ENCODE measurements at regions not wholly inside any gene's neighbourhood (a gene's known extent, or its start where the extent isn't known, plus 50 kb on each side); places are given as distances from the start of the nearest gene placed in this dataset.
A peak's percentile ranks its signal among the peaks of the same experiment; 100 is the strongest.

DNA sequence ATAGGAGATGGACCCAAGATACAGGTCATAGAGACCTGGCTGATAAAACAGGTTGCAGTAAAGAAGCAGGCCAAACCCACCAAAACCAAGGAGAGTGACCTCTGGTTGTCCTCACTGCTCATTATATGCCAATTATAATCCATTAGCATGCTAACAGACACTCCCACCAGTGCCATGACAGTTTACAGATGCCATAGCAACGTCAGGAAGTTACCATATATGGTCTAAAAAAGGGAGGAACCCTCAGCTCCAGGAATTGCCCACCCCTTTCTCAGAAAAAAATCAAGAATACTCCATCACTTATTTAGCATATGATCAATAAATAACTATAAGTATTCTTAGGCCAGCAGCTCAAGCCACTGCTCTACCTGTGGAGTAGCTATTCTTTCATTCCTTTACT, 574.7 kb upstream of the ID2 start:
- Mint-ChIP-seq H3K27me3 (ENCODE audit: low read depth) (peaks cover 15% of the 10 kb centered on the region), H3K27ac (no peak overlapping the region), H3K4me1 (ENCODE audit: low read depth) (peaks cover 15% of the 10 kb centered on the region), H3K4me3 (no peak overlapping the region), H3K36me3 (ENCODE audit: low read depth) (peaks cover 3% of the 10 kb centered on the region), H3K9me3 (peaks cover 7% of the 10 kb centered on the region)

DNA sequence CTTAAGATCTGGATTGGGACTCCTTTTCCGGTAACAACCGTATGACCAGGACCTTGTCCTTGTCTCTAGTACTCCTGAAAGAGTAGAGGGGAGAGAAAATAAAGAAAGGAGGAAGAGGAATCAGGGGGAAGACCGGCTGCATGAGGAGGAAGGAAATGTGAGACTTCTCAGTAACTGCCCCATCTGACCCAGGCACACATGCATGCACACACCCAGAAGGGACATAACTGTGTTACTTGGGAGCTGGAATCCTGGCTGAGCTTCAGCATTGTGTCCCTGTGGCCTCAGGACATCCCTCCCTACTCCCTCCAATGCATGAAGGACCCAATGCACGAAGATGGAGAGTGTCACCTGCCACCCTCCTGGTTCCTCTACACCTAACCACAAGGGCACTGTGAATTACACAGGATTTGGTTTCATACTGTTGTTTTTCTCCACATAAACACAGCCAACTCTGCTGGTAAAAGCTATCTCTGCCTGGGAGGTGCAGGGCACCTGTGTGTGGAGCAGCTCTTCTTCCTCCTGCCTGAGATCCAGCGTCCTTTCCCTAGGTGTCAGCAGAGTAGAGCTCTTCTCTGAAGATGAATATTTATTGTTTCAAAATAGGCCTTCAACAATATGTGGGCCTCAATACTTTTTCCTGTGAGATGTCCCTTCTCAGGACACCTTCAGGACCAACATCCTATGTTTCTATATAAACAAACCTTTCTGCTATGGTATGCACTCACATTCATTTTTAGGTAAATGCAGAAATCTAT, 574.1 kb upstream of the ID2 start:
- H3K9me3 Mint-ChIP-seq, result peaks cover 7% of the 10 kb centered on the region
- H3K27ac Mint-ChIP-seq, result peak overlapping the region; percentile 63
- peaks cover 15% of the 10 kb centered on the region for H3K27me3 Mint-ChIP-seq (ENCODE audit: low read depth)
- peaks cover 15% of the 10 kb centered on the region for H3K4me1 Mint-ChIP-seq (ENCODE audit: low read depth)
- H3K36me3 Mint-ChIP-seq (ENCODE audit: low read depth), result peaks cover 3% of the 10 kb centered on the region
- no peak overlapping the region for H3K4me3 Mint-ChIP-seq

DNA sequence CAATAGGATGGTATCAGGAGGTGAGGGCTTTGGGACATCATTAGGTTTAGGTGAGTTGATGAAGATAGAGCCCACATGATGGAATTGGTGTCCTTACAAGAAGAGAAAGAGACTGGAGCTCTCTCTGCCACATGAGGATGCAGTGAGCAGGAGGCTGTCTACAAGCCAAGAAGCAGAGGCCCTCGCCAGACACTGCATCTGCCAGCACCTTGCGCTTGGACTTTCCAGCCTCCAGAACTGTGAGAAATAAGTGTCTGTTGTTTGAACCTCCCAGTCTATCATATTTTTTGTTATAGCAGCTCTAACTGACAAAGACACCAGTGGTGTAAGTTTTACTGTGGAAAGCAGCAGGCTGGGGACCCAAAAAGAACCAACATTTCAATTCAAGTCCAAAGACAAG, 571.1 kb upstream of the ID2 start:
- peaks cover 7% of the 10 kb centered on the region for H3K27me3 Mint-ChIP-seq (ENCODE audit: low read depth)
- no peak overlapping the region for H3K27ac Mint-ChIP-seq
- peaks cover 2% of the 10 kb centered on the region for H3K36me3 Mint-ChIP-seq (ENCODE audit: low read depth)
- H3K4me1 Mint-ChIP-seq (ENCODE audit: low read depth), result peaks cover 15% of the 10 kb centered on the region
- H3K9me3 Mint-ChIP-seq, result peaks cover 7% of the 10 kb centered on the region
- no peak overlapping the region for H3K4me3 Mint-ChIP-seq

DNA sequence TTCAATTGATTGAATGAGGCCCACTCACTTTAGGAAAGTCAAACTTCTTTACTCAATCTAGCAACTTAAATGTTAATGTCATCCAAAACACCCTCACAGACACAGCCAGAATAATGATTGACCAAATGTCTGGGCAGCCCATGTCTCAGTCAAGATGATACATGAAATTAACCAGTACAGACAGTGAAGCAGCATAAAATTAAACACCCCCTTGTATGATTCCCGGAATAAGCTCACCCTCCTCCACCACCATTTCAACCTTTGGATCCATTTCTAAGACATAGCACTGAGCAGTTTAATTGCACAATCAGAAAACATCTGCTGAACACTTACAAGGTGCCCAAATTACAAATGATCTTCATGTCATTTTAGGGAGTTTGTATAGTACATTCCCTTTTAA, 570.7 kb upstream of the ID2 start:
- Mint-ChIP-seq H3K27me3 (ENCODE audit: low read depth) (peaks cover 4% of the 10 kb centered on the region), H3K4me1 (ENCODE audit: low read depth) (peaks cover 15% of the 10 kb centered on the region), H3K36me3 (ENCODE audit: low read depth) (peaks cover 2% of the 10 kb centered on the region), H3K27ac (no peak overlapping the region), H3K4me3 (no peak overlapping the region), H3K9me3 (peaks cover 7% of the 10 kb centered on the region)

DNA sequence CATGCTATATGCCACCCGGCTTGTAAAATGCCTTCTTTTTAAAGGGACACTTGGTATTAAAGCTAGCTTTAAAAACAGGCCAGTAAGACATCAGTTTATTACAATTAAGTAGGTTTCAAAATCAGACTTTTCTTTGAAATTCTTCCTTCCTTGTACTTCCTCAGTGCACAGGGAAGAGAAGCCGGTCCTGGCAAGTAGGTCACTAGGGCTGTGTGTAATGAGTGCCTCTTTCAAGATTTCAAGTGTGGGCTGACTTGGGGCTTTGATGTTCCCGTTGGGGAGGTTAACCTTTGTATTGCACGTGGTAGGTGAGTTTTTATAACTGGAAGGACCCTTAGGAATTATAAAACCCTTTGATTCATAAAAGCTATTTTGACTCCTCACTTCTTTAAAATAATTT, 566.4 kb upstream of the ID2 start:
- peaks cover 17% of the 10 kb centered on the region for H3K4me1 Mint-ChIP-seq (ENCODE audit: low read depth)
- H3K36me3 Mint-ChIP-seq (ENCODE audit: low read depth), result peaks cover 2% of the 10 kb centered on the region
- no peak overlapping the region for H3K4me3 Mint-ChIP-seq
- peaks cover 10% of the 10 kb centered on the region for H3K9me3 Mint-ChIP-seq
- no peak overlapping the region for H3K27ac Mint-ChIP-seq
- peaks cover 4% of the 10 kb centered on the region for H3K27me3 Mint-ChIP-seq (ENCODE audit: low read depth)

DNA sequence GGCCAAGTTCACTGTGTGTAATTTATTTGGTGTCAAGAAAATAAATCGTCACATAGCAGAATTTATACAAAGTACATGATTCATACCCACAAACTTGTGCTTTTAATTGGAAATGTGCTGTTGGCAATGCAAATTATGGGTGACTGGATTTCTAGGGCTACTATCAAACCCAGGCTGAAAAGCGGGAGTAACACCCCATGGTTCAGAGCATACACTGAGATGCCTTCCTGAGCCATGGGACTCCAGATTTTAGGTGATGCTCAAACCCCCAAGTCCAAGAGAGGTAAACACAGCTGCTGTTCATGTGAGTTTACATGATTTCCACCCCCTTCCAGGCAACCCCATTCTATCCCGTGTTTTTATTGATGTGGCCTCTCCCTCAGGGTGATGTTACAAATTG, 565.9 kb upstream of the ID2 start:
- Mint-ChIP-seq H3K27me3 (ENCODE audit: low read depth) (peaks cover 4% of the 10 kb centered on the region), H3K4me3 (no peak overlapping the region), H3K36me3 (ENCODE audit: low read depth) (peaks cover 2% of the 10 kb centered on the region), H3K27ac (no peak overlapping the region), H3K4me1 (ENCODE audit: low read depth) (peaks cover 19% of the 10 kb centered on the region), H3K9me3 (peaks cover 8% of the 10 kb centered on the region)

DNA sequence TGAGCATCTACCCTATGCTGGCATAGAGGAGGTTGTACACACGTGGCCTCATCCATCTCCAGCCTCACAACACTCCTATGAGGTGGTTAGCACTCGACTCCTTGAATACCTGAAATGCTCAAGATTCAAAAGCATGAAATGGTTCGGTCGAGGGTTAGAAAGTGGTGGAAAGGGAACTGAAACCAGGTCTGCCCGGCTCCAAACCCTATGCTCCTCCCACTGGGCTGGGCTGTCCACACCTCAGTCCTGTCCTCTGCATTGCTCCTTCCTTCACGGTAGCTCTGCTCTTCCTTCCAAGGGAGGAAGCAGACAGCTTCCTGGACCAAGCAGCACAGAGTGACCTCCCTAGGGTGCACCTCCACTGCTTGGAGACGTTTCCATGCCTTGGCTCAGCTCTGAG, 565.2 kb upstream of the ID2 start:
- peaks cover 3% of the 10 kb centered on the region for H3K9me3 Mint-ChIP-seq
- no peak overlapping the region for H3K27ac Mint-ChIP-seq

DNA sequence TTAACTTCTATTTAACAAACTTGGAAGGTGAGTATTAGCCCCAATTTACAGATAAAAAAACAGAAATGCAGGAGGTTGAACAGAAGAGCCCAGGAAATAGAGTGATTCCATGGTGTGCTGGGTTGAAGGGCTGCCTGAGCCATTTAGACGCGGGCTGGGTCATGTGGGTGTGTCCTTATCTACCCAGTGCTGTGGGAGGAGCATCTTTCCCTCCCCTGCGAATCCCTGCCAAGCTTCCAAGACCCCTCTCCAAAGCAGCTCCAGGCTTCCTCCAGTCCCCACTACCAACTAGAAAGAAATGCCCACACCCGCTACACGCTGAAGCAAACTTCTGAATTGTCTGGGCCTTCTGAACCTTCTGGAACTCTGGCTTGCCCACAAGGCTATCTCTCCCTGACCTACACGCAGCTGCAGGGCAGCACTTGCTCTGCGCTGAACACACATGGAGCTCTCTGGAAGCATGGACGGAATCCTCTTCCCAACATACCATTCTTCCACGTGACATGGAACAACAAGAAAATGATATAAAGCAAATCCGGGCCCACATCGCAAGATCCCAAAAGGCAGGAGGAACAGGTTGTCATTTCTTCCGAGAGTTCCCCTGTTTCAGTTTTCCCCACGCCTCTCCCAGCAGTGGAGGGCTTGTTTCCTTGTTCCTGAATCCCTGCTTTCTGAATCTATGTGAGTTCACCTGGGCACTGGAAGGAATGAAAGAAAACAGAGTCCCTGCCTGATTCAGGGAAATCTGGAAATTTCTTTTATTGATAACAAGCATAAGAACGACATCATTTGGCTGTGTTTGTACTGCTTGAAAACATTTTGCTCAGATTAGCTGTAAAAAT, 562.7 kb upstream of the ID2 start:
- no peak overlapping the region for H3K27ac Mint-ChIP-seq
- peaks cover 5% of the 10 kb centered on the region for H3K27me3 Mint-ChIP-seq (ENCODE audit: low read depth)
- H3K36me3 Mint-ChIP-seq (ENCODE audit: low read depth), result no peaks in the 10 kb centered on the region
- H3K4me3 Mint-ChIP-seq, result no peak overlapping the region
- H3K4me1 Mint-ChIP-seq (ENCODE audit: low read depth), result peaks cover 19% of the 10 kb centered on the region
- peaks cover 3% of the 10 kb centered on the region for H3K9me3 Mint-ChIP-seq

More for the DNA sequence above, 565.2 kb upstream of the ID2 start:
- Mint-ChIP-seq H3K27me3 (ENCODE audit: low read depth) (peaks cover 4% of the 10 kb centered on the region), H3K4me3 (no peak overlapping the region), H3K36me3 (ENCODE audit: low read depth) (peaks cover 2% of the 10 kb centered on the region), H3K4me1 (ENCODE audit: low read depth) (peaks cover 19% of the 10 kb centered on the region)

DNA sequence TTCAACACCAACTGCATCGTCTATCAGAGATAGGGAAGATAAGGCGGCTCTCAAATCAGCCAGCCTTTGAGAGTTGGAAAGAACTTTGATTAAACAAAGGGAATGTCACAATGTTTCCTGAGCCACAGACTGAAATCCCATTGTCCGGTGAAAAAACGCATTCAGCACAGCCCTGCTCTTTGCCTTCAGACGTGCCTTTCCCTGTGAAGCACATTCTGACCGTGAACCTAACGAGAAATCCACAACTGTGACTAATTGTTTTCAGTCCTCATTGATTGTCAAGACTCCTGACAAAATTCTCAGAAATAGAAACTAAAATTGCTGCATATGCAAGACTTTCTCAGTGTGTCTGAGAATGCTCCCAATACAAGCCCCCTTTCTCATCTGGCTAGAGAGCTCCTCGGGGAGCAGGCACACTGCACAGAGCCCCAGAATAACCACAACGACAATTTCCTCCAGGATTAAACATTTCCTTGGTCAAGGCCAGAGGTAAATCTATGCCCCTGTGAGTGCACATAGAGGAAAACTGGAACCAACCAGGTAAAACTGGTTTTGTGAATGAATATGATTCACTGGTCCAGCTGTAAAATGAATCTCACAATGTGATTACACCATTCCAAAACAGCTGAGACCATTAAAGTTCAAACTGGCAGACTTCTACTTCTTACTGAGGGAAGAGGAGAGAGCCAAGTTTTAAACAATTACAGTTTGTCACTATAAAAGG, 561.9 kb upstream of the ID2 start:
- H3K36me3 Mint-ChIP-seq (ENCODE audit: low read depth), result no peaks in the 10 kb centered on the region
- peaks cover 3% of the 10 kb centered on the region for H3K9me3 Mint-ChIP-seq
- peaks cover 5% of the 10 kb centered on the region for H3K27me3 Mint-ChIP-seq (ENCODE audit: low read depth)
- no peak overlapping the region for H3K4me3 Mint-ChIP-seq
- H3K27ac Mint-ChIP-seq, result peak overlapping the region; percentile 16
- peaks cover 19% of the 10 kb centered on the region for H3K4me1 Mint-ChIP-seq (ENCODE audit: low read depth)

DNA sequence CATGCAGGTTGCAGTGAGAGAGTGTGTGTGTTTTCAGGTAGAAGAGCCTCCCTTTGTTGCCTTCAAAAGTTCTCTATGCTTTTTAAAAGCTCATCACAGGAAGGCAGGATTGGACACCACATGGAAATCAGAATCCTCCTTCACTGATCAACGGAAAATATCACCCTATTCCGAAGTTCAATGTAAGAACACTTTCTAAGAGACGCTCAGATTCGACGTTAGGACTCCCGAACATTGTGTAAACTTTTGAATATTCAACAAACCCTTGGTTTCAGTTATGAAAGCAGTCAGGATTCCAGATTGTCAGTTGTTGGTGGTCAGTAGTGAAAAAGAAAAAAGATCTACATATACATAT, 561.4 kb upstream of the ID2 start:
- peaks cover 3% of the 10 kb centered on the region for H3K9me3 Mint-ChIP-seq
- H3K27me3 Mint-ChIP-seq (ENCODE audit: low read depth), result peaks cover 5% of the 10 kb centered on the region
- no peak overlapping the region for H3K4me3 Mint-ChIP-seq
- no peak overlapping the region for H3K27ac Mint-ChIP-seq
- no peaks in the 10 kb centered on the region for H3K36me3 Mint-ChIP-seq (ENCODE audit: low read depth)
- peaks cover 19% of the 10 kb centered on the region for H3K4me1 Mint-ChIP-seq (ENCODE audit: low read depth)

DNA sequence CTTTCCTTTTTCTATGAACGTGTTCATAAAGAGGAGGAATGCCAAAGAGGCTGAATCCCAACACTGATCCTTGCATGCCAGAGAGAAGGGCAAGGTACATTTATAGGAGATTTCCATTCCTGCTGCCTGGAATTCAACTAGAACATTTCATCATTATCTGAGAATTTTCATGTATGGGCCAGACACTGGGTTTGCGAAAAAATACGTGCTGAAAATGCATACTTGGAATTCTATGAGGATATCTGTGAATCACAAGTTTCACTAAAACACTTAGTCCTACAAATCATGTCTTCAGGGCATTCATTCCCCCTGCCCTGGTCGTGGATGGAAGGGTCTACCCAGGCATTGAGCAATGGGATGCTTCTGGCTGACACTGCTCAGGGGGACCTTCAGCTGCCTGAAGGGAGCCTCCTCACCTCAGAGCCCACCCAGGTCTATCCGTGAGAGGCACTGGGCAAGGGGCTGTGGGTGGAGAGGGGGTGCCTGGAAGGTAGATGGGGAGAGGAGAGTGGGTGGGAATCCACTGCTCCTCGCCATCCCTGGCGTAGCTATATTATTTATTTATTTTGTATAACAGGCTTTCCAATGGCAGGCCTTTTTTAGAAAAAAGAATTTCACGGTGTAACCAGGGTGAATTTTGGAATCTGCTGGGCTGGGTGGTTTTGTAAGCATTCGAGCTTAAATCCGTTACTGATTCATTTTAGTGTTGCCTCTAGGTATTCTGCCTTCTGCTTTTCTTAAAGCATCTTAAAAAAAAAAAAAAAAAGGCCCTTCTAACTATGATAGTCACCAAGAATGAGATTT, 560.6 kb upstream of the ID2 start:
- Mint-ChIP-seq H3K4me1 (ENCODE audit: low read depth) (peaks cover 19% of the 10 kb centered on the region), H3K36me3 (ENCODE audit: low read depth) (no peaks in the 10 kb centered on the region), H3K27ac (no peak overlapping the region), H3K27me3 (ENCODE audit: low read depth) (peaks cover 5% of the 10 kb centered on the region), H3K9me3 (peaks cover 3% of the 10 kb centered on the region), H3K4me3 (no peak overlapping the region)

DNA sequence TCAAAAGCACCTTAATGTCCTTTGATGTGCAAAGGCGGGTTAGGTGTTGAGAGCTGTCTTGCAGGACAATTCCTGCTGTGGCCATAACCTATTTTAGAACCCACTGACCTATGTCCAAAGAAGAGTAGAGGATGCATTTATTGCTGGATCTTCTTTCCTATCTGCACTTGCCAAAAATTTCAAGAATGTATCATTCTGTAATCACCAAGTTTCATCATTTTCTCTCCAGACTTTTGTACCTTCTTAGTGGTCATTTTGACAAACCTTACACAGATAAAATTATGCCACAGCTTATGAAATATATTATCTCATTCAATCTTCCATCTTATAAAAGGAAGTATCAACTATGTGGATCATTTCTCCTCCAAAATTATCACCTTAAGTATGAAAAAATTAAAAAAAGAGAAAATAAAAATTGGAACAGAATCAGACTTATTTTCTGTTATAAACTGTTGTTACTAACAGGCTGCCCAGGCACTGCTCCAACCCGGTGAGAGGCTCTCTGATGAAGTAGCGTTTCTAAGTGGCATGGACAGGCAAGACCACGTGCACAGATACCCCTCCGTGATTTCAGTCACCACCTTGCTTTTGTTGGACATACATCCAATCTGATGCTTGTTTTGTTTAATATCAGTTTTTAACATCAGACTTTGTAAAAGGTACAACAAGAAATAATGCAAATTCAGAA, 559.9 kb upstream of the ID2 start:
- Mint-ChIP-seq H3K27me3 (ENCODE audit: low read depth) (peaks cover 5% of the 10 kb centered on the region), H3K4me3 (no peak overlapping the region), H3K27ac (no peak overlapping the region), H3K4me1 (ENCODE audit: low read depth) (peaks cover 19% of the 10 kb centered on the region), H3K9me3 (peaks cover 3% of the 10 kb centered on the region), H3K36me3 (ENCODE audit: low read depth) (no peaks in the 10 kb centered on the region)

DNA sequence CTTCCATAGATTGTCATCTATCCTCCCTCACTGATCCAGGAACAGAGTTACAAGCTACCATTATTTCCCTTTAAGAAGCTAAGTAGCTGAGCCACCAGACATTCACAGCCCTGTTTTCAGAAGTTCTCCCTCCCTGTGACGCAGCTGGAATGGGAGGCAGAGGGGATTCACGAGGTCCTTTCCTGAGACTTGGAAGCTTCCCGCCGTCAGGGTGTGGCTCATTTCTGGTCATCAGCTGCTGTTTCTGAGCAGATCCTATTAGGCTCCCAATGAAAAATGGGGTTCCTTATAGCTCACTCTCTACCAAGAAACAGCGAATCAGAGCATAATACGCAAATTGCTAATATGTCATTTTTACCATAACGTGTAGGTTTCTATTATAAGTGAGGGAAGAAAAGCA, 559.3 kb upstream of the ID2 start:
- Mint-ChIP-seq H3K4me3 (no peak overlapping the region), H3K27me3 (ENCODE audit: low read depth) (peaks cover 5% of the 10 kb centered on the region), H3K36me3 (ENCODE audit: low read depth) (no peaks in the 10 kb centered on the region), H3K27ac (no peak overlapping the region), H3K9me3 (peaks cover 5% of the 10 kb centered on the region), H3K4me1 (ENCODE audit: low read depth) (peaks cover 19% of the 10 kb centered on the region)

DNA sequence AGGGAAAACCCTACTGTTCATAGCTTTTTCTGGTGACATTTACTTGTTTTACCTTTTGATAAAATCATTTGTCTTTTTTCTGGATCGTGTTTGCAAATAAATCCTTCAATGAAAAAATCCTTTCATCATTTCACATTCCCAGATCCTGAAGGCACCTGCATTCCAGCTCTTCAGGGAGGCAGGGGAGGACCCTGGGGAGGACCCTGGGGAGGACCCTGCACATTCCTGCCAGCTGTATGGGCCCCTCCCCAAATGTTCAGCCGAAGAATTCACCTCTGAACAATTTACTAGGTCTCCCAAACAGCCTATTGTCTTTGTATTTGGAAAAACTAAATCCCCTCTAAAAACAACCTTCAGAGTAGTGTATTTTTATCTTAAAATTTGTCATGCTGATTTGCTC, 558.4 kb upstream of the ID2 start:
- no peak overlapping the region for H3K27ac Mint-ChIP-seq

More for the DNA sequence above, 558.4 kb upstream of the ID2 start:
- peaks cover 5% of the 10 kb centered on the region for H3K27me3 Mint-ChIP-seq (ENCODE audit: low read depth)
- peaks cover 16% of the 10 kb centered on the region for H3K4me1 Mint-ChIP-seq (ENCODE audit: low read depth)
- no peak overlapping the region for H3K4me3 Mint-ChIP-seq
- no peaks in the 10 kb centered on the region for H3K36me3 Mint-ChIP-seq (ENCODE audit: low read depth)
- peaks cover 10% of the 10 kb centered on the region for H3K9me3 Mint-ChIP-seq
